HUES48 (cell line): ENCODE measurements at regions not wholly inside any gene's neighbourhood (a gene's known extent, or its start where the extent isn't known, plus 50 kb on each side); places are given as distances from the start of the nearest gene placed in this dataset.

Experiments
- H3K27ac ChIP-seq: one replicate; pipeline ENCODE4 v1.7.0; 2013; ENCODE audit warnings: low read depth, low read length, inconsistent platforms
- H3K27me3 ChIP-seq: 2 replicates; pipeline ENCODE4 v1.6.1; 2013; ENCODE audit warnings: mild to moderate bottlenecking, low read length; ENCODE audit not compliant: control insufficient read depth, insufficient read depth
- H3K36me3 ChIP-seq: 2 replicates; pipeline ENCODE4 v1.6.1; 2013; ENCODE audit warnings: low read length; ENCODE audit not compliant: control insufficient read depth, insufficient read depth
- H3K4me1 ChIP-seq: 2 replicates; pipeline ENCODE4 v1.6.1; 2013; ENCODE audit warnings: mild to moderate bottlenecking, low read length; ENCODE audit not compliant: control insufficient read depth, insufficient read depth
- H3K4me3 ChIP-seq: 2 replicates; pipeline ENCODE4 v1.5.1; 2013; ENCODE audit warnings: mild to moderate bottlenecking, low read depth, low read length
- H3K9ac ChIP-seq: 2 replicates; pipeline ENCODE4 v1.6.1; 2013; ENCODE audit warnings: mild to moderate bottlenecking, low read depth, low read length, moderate library complexity
- H3K9me3 ChIP-seq: 2 replicates; pipeline ENCODE4 v1.6.1; 2013; ENCODE audit warnings: low read length; ENCODE audit not compliant: control insufficient read depth, insufficient read depth

GRCh38 chr7:17545348-17545747 lies 246.9 kb downstream of the AHR start:
- H3K27me3 ChIP-seq, result no peaks in the 10 kb centered on the region
- no peak overlapping the region for H3K4me3 ChIP-seq
- no peaks in the 10 kb centered on the region for H3K9me3 ChIP-seq
- H3K9ac ChIP-seq, result no peak overlapping the region
- no peaks in the 10 kb centered on the region for H3K4me1 ChIP-seq
- H3K36me3 ChIP-seq, result no peaks in the 10 kb centered on the region
- H3K27ac ChIP-seq, result no peak overlapping the region

GRCh38 chr7:17546189-17546588 lies 247.7 kb downstream of the AHR start:
- no peak overlapping the region for H3K27ac ChIP-seq
- H3K36me3 ChIP-seq, result no peaks in the 10 kb centered on the region
- no peak overlapping the region for H3K9ac ChIP-seq
- no peaks in the 10 kb centered on the region for H3K4me1 ChIP-seq
- no peaks in the 10 kb centered on the region for H3K9me3 ChIP-seq
- no peaks in the 10 kb centered on the region for H3K27me3 ChIP-seq
- H3K4me3 ChIP-seq, result no peak overlapping the region

GRCh38 chr7:17546592-17546991 lies 248.1 kb downstream of the AHR start:
- H3K27me3 ChIP-seq, result no peaks in the 10 kb centered on the region
- no peak overlapping the region for H3K4me3 ChIP-seq
- no peak overlapping the region for H3K27ac ChIP-seq
- H3K9me3 ChIP-seq, result no peaks in the 10 kb centered on the region
- H3K36me3 ChIP-seq, result no peaks in the 10 kb centered on the region
- no peaks in the 10 kb centered on the region for H3K4me1 ChIP-seq
- no peak overlapping the region for H3K9ac ChIP-seq

GRCh38 chr7:17548014-17548653 lies 249.7 kb downstream of the AHR start:
- H3K9me3 ChIP-seq, result no peaks in the 10 kb centered on the region
- H3K4me3 ChIP-seq, result no peak overlapping the region

GRCh38 chr7:17549406-17549805 lies 251.0 kb downstream of the AHR start:
- no peaks in the 10 kb centered on the region for H3K36me3 ChIP-seq
- H3K9me3 ChIP-seq, result no peaks in the 10 kb centered on the region
- H3K27me3 ChIP-seq, result no peaks in the 10 kb centered on the region
- H3K27ac ChIP-seq, result no peak overlapping the region
- no peak overlapping the region for H3K4me3 ChIP-seq
- H3K9ac ChIP-seq, result no peak overlapping the region
- no peaks in the 10 kb centered on the region for H3K4me1 ChIP-seq

More at GRCh38 chr7:17548014-17548653, 249.7 kb downstream of the AHR start:
- H3K27me3 ChIP-seq, result no peaks in the 10 kb centered on the region
- no peak overlapping the region for H3K27ac ChIP-seq
- H3K9ac ChIP-seq, result no peak overlapping the region
- no peaks in the 10 kb centered on the region for H3K36me3 ChIP-seq
- H3K4me1 ChIP-seq, result no peaks in the 10 kb centered on the region

- Histone ChIP-seq H3K9ac (no peak overlapping the region), H3K4me3 (no peak overlapping the region), H3K4me1 (no peaks in the 10 kb centered on the region), H3K27ac (no peak overlapping the region), H3K9me3 (no peaks in the 10 kb centered on the region), H3K36me3 (no peaks in the 10 kb centered on the region), H3K27me3 (no peaks in the 10 kb centered on the region)
These were observed 253.9 kb downstream of the AHR start for GRCh38 chr7:17552373-17552772.

- Histone ChIP-seq H3K36me3 (no peaks in the 10 kb centered on the region), H3K9me3 (no peaks in the 10 kb centered on the region), H3K27ac (no peak overlapping the region), H3K4me3 (no peak overlapping the region), H3K4me1 (no peaks in the 10 kb centered on the region), H3K27me3 (no peaks in the 10 kb centered on the region), H3K9ac (no peak overlapping the region)
These were observed 254.5 kb downstream of the AHR start for GRCh38 chr7:17552952-17553351.

GRCh38 chr7:17554341-17555015 lies 256.0 kb downstream of the AHR start:
- no peaks in the 10 kb centered on the region for H3K36me3 ChIP-seq
- H3K4me3 ChIP-seq, result no peak overlapping the region
- no peak overlapping the region for H3K27ac ChIP-seq
- H3K9me3 ChIP-seq, result no peaks in the 10 kb centered on the region
- no peak overlapping the region for H3K9ac ChIP-seq
- no peaks in the 10 kb centered on the region for H3K27me3 ChIP-seq
- H3K4me1 ChIP-seq, result no peaks in the 10 kb centered on the region

- Histone ChIP-seq H3K4me1 (no peaks in the 10 kb centered on the region), H3K9me3 (no peaks in the 10 kb centered on the region), H3K36me3 (no peaks in the 10 kb centered on the region), H3K27ac (no peak overlapping the region), H3K9ac (no peak overlapping the region), H3K27me3 (no peaks in the 10 kb centered on the region), H3K4me3 (no peak overlapping the region)
These were observed 257.9 kb downstream of the AHR start for GRCh38 chr7:17556247-17556956.

- H3K27ac ChIP-seq, result no peak overlapping the region
These were observed 258.8 kb downstream of the AHR start for GRCh38 chr7:17557251-17557671.

GRCh38 chr7:17558135-17558534 lies 259.7 kb downstream of the AHR start:
- H3K9me3 ChIP-seq, result no peaks in the 10 kb centered on the region
- no peak overlapping the region for H3K4me3 ChIP-seq
- no peak overlapping the region for H3K27ac ChIP-seq
- H3K9ac ChIP-seq, result no peak overlapping the region
- H3K36me3 ChIP-seq, result no peaks in the 10 kb centered on the region
- no peaks in the 10 kb centered on the region for H3K27me3 ChIP-seq
- H3K4me1 ChIP-seq, result no peaks in the 10 kb centered on the region

More at GRCh38 chr7:17557251-17557671, 258.8 kb downstream of the AHR start:
- no peak overlapping the region for H3K4me3 ChIP-seq
- no peak overlapping the region for H3K9ac ChIP-seq
- no peaks in the 10 kb centered on the region for H3K4me1 ChIP-seq
- no peaks in the 10 kb centered on the region for H3K9me3 ChIP-seq
- no peaks in the 10 kb centered on the region for H3K36me3 ChIP-seq
- H3K27me3 ChIP-seq, result no peaks in the 10 kb centered on the region
